Type B pancreatic cell (in vitro differentiated cells): ENCODE measurements at regions not wholly inside any gene's neighbourhood (a gene's known extent, or its start where the extent isn't known, plus 50 kb on each side); places are given as distances from the start of the nearest gene placed in this dataset.
A peak's percentile ranks its signal among the peaks of the same experiment; 100 is the strongest.

Source experiments
- DNase-seq: peaks from one replicate; pipeline ENCODE4 v3.0.0; 2021; ENCODE audit warnings: mixed read lengths; ENCODE audit not compliant: unreplicated experiment; ENCODE audit errors: extremely low spot score
- H3K27ac Mint-ChIP-seq: 2 replicates; pipeline ENCODE4 v1.8.0; 2021; ENCODE audit warnings: mild to moderate bottlenecking, mixed read lengths
- H3K27me3 Mint-ChIP-seq: 2 replicates; pipeline ENCODE4 v1.8.0; 2021; ENCODE audit warnings: mixed read lengths
- H3K36me3 Mint-ChIP-seq: 2 replicates; pipeline ENCODE4 v1.8.0; 2021; ENCODE audit warnings: mixed read lengths
- H3K4me1 Mint-ChIP-seq: one replicate; pipeline ENCODE4 v1.8.0; 2021; ENCODE audit warnings: mixed read lengths; ENCODE audit not compliant: unreplicated experiment
- H3K4me3 Mint-ChIP-seq: 2 replicates; pipeline ENCODE4 v1.8.0; 2021; ENCODE audit warnings: mild to moderate bottlenecking, mixed read lengths
- H3K9me3 Mint-ChIP-seq: 2 replicates; pipeline ENCODE4 v1.8.0; 2021; ENCODE audit warnings: mixed read lengths
- TF ChIP-seq, protein P1 (sequence below): fragments of 200-600 bp; sonication (generic); conservative IDR thresholded peaks from 2 replicates; pipeline ENCODE4 v1.5.0; 2021; ENCODE audit warnings: antibody characterized with exemption, mild to moderate bottlenecking

DNA sequence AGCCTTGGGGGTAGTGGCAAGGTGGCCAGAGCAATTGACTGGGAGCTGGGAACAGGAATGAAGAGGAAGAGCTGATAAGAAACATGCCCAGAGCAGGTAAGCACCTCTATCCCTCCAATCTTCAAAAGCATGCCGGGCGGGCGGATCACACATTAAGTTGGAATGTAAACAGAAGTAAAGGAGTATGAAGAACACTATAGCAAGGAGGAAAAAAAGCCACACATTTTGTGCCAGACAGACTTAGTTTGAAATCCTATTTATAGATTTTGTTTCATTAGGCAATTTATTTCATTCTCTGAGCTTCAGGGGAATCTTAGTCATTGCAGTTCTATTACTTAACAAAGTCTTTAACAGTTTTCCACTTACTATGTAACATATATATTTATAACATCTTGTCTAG is 173.9 kb upstream of the TNC start:
- no peak for DNase-seq
- Mint-ChIP-seq H3K9me3 (peaks cover 5% of the 10 kb centered on the region), H3K27ac (no peak overlapping the region), H3K4me3 (peak overlapping the region; percentile 15), H3K4me1 (peaks cover 29% of the 10 kb centered on the region), H3K27me3 (peaks cover 3% of the 10 kb centered on the region), H3K36me3 (no peaks in the 10 kb centered on the region)
- TF ChIP-seq, protein P1, sequence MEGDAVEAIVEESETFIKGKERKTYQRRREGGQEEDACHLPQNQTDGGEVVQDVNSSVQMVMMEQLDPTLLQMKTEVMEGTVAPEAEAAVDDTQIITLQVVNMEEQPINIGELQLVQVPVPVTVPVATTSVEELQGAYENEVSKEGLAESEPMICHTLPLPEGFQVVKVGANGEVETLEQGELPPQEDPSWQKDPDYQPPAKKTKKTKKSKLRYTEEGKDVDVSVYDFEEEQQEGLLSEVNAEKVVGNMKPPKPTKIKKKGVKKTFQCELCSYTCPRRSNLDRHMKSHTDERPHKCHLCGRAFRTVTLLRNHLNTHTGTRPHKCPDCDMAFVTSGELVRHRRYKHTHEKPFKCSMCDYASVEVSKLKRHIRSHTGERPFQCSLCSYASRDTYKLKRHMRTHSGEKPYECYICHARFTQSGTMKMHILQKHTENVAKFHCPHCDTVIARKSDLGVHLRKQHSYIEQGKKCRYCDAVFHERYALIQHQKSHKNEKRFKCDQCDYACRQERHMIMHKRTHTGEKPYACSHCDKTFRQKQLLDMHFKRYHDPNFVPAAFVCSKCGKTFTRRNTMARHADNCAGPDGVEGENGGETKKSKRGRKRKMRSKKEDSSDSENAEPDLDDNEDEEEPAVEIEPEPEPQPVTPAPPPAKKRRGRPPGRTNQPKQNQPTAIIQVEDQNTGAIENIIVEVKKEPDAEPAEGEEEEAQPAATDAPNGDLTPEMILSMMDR, result no peak

DNA sequence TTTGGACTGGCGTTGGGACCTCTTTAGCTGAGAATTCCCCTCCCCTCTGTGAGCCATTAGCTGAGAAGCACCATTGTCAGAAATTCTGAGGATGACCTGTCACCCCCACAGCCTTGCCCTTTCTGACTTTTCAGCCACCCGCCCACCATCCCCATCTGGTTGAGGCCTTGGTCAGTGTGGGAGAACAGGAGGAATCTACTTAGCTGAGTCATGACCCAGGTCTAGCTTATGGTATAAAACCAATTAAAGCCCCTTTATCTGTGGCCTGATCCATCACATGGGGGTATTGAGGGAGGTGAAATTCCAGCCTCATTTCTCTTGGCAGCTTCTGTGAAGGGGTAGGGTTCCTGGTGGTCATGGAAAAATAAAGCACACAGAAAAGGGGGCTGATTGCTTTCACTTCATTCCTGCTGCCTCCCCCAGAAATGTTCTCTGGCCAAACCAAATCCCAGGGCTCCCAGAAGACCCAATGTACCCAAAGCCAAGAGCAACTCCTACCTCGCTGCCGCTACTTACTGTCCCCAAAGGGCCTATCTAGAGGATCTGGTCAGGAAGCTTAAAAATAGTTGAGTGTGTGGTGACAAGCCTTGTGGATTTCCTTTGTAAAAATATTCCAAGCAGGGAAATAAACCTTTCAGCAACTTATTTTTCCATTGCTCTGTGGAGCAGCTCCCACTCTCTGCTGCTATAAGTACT is 174.8 kb upstream of the TNC start:
- TF ChIP-seq, protein P1, result no peak
- no peak for DNase-seq
- Mint-ChIP-seq H3K27ac (no peak overlapping the region), H3K4me1 (peaks cover 29% of the 10 kb centered on the region), H3K4me3 (no peak overlapping the region), H3K27me3 (peaks cover 3% of the 10 kb centered on the region), H3K36me3 (no peaks in the 10 kb centered on the region), H3K9me3 (peaks cover 5% of the 10 kb centered on the region)

DNA sequence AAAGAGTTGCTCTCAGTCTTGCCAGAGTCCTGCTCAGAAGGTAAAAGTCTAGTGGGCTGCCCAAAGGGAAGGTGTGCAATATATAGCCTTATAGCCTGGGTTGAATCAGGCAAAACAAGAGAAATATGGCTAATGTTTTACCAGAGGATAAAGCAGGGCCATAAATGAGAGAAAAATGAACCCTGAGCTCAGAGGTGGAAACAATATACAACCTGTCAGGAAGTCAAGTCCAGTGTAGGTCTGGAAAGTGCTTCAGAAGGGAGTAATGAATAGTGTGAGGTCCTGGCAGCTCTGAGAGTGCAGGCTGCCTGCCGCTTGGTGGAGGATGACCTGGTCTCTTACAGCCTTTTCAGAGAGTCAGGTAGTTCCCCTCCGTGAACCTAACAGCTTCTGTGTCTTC is 177.8 kb upstream of the TNC start:
- H3K9me3 Mint-ChIP-seq, result peaks cover 10% of the 10 kb centered on the region
- no peak overlapping the region for H3K27ac Mint-ChIP-seq
- H3K27me3 Mint-ChIP-seq, result peaks cover 3% of the 10 kb centered on the region
- H3K4me3 Mint-ChIP-seq, result no peak overlapping the region
- DNase-seq, result no peak
- peaks cover 21% of the 10 kb centered on the region for H3K4me1 Mint-ChIP-seq
- H3K36me3 Mint-ChIP-seq, result no peaks in the 10 kb centered on the region
- TF ChIP-seq, protein P1, result no peak

DNA sequence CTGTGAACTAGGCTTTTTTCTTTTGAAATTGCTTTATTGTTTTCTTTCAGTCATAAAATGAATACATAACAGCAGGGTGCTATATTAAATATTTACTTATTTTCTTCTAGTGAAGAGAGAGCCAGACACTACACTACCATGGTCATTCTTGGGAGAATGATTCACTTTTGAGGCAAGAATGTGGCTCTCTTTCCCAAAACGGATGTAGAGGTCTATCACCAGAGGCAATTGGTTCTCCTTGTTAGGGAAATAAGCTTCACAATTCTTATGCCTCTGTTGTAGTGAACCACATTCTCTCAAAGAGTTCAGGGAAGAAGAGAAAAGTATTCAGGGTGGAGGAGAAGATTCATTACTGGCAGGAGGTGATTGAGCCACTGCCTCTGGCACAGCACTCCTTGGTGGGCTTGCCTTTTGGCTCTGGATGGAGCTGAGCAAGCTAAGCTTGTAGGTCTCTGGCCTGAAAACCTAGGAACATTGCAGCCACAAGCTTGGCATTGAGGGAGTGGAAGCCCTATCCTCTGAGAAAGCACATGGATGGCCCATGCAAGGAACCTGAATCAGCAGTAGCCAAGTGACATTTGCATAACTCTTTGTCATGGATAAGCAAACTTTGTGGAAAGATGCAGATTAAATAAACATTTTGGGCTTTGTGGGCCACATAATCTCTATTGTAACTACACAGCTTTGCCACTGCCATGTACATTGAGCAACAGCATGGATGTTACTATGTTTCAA is 179.0 kb upstream of the TNC start:
- Mint-ChIP-seq H3K27me3 (peaks cover 3% of the 10 kb centered on the region), H3K27ac (no peak overlapping the region), H3K4me1 (peaks cover 17% of the 10 kb centered on the region), H3K36me3 (no peaks in the 10 kb centered on the region), H3K4me3 (no peak overlapping the region), H3K9me3 (peaks cover 10% of the 10 kb centered on the region)
- TF ChIP-seq, protein P1, result no peak
- DNase-seq, result no peak

DNA sequence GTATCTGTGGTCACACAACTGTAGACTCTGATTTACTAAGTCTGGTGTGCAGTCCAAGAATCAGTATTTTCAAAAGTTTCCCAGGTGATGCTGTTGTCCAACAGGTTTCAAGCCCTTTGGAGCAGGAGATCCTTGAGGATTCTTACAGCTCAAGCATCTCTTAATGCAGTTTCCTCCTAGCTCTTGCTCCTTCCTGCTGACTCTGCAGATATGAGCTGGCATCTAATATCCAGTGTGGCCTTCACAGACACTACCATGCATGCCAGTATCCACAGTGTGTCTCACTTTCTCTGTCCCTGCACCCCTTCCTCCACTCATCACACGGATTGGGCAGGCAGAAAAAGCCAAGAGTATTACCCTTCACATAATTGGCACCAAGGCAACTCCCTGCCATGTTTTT is 182.2 kb upstream of the TNC start:
- no peak overlapping the region for H3K4me3 Mint-ChIP-seq
- peaks cover 10% of the 10 kb centered on the region for H3K9me3 Mint-ChIP-seq
- no peaks in the 10 kb centered on the region for H3K36me3 Mint-ChIP-seq
- no peak overlapping the region for H3K27ac Mint-ChIP-seq
- H3K4me1 Mint-ChIP-seq, result peaks cover 10% of the 10 kb centered on the region
- no peak for DNase-seq
- peaks cover 3% of the 10 kb centered on the region for H3K27me3 Mint-ChIP-seq
- TF ChIP-seq, protein P1, result no peak
